ENCODE measurements at regions not wholly inside any gene's neighbourhood (a gene's known extent, or its start where the extent isn't known, plus 50 kb on each side); places are given as distances from the start of the nearest gene placed in this dataset.
"Not testable (repeated sequence)": the region's sequence is repeated elsewhere in the genome, so short reads cannot be mapped to it uniquely, and the experiment has no call there.

- no peaks in the 10 kb centered on the region for H3K4me1 Mint-ChIP-seq
- H3K9me3 Mint-ChIP-seq: no peaks in the 10 kb centered on the region
- ATAC-seq: no peak
- H3K27me3 Mint-ChIP-seq: peaks cover 2% of the 10 kb centered on the region
- no peaks in the 10 kb centered on the region for H3K36me3 Mint-ChIP-seq (ENCODE audit: low read depth)
- no peak for DNase-seq
- no peak overlapping the region for H3K27ac Mint-ChIP-seq
- no peak overlapping the region for H3K4me3 Mint-ChIP-seq
Measured at GRCh38 chr3:3446251-3446650, 266.8 kb upstream of the CRBN start.

DNA sequence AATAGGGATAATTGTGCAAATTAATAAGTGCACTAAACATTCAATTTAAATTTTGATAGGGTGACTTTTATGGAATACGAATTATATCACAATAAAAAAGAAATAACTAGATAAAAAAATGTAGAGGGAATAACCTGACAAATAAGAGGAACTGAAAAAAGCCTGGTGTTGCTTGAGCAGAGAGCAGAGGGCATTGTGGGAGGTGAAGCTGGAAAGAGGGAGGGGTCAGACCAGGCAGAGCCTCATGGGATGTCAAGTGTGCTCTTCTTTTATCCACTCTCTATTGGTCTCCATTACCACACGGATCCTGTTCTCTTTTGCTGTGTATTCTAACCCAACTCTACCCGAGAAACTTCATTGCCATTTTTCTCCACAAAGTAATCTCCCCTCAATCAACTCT, 264.0 kb upstream of the CRBN start:
- H3K9me3 Mint-ChIP-seq: no peaks in the 10 kb centered on the region
- no peaks in the 10 kb centered on the region for H3K4me1 Mint-ChIP-seq
- no peaks in the 10 kb centered on the region for H3K36me3 Mint-ChIP-seq (ENCODE audit: low read depth)
- ATAC-seq (no peak), DNase-seq (no peak)
- H3K27me3 Mint-ChIP-seq: peaks cover 2% of the 10 kb centered on the region
- no peak overlapping the region for H3K27ac Mint-ChIP-seq
- no peak overlapping the region for H3K4me3 Mint-ChIP-seq

DNA sequence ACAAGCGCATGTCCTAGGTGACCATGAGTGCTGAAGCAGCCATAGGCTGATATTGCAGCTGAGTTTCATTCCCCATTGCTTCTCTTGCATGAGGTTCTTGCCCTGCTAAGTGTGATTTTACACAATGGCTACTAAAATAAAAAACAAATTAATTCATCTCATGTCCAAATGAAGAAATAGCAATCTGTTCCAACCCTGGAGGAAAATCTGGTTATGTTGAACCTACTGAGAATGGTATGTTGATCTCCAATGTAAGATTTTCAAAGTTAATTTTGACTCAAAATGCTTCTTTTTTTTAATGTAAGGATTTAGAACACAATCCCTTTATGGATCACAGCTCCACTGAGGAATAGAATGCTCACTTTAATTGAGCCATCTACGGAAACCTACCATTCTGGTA, 254.2 kb upstream of the CRBN start:
- Mint-ChIP-seq H3K36me3 (ENCODE audit: low read depth) (no peaks in the 10 kb centered on the region), H3K4me1 (no peaks in the 10 kb centered on the region), H3K27me3 (no peaks in the 10 kb centered on the region), H3K4me3 (no peak overlapping the region), H3K27ac (no peak overlapping the region), H3K9me3 (no peaks in the 10 kb centered on the region)
- no peak for DNase-seq
- ATAC-seq: no peak

GRCh38 chr3:3429841-3430240, 250.3 kb upstream of the CRBN start:
- Mint-ChIP-seq H3K9me3 (no peaks in the 10 kb centered on the region), H3K27me3 (no peaks in the 10 kb centered on the region), H3K4me1 (no peaks in the 10 kb centered on the region), H3K27ac (no peak overlapping the region), H3K4me3 (no peak overlapping the region), H3K36me3 (ENCODE audit: low read depth) (no peaks in the 10 kb centered on the region)
- DNase-seq (no peak), ATAC-seq (no peak)

DNA sequence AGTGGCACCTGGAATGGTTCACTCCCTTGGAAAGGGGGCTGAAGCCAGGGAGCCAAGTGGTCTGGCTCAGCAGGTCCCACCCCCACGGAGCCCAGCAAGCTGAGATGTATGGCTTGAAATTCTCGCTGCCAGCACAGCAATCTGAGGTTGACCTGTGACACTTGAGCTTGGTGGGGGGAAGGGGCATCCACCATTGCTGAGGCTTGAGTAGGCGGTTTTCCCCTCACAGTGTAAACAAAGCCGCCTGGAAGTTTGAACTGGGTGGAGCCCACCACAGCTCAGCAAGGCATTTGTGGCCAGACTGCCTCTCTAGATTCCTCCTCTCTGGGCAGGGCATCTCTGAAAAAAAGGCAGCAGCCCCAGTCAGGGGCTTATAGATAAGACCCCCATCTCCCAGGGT, 228.2 kb upstream of the CRBN start:
- H3K36me3 Mint-ChIP-seq (ENCODE audit: low read depth); H3K27ac Mint-ChIP-seq; ATAC-seq; H3K4me3 Mint-ChIP-seq; DNase-seq; H3K4me1 Mint-ChIP-seq; H3K27me3 Mint-ChIP-seq: not testable (repeated sequence)
- H3K9me3 Mint-ChIP-seq: peaks cover 25% of the 10 kb centered on the region

DNA sequence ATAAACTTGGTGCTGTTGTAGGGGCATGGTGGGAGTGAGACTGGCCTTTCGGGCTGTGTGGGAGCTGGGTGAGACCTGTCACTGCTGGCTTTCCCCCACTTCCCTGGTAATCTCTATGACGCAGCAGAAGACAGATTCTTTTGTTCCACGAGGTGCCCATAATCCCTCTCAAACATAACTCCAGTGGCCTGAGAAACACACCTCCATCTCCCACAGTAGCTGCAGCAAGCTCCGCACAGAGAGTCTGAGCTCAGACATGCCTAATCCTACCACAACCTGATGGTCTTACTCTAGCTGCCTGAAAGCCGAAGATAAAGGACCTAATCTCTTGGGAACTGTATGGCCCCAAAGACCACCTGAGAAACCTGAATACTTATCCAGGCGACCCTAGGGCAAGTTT, 225.6 kb upstream of the CRBN start:
- Mint-ChIP-seq H3K9me3 (peaks cover 24% of the 10 kb centered on the region), H3K36me3 (ENCODE audit: low read depth) (peaks cover 3% of the 10 kb centered on the region), H3K4me1 (no peaks in the 10 kb centered on the region), H3K27me3 (peaks cover 1% of the 10 kb centered on the region), H3K4me3 (no peak overlapping the region), H3K27ac (no peak overlapping the region)
- ATAC-seq: no peak
- DNase-seq: no peak

- Mint-ChIP-seq H3K4me3 (no peak overlapping the region), H3K36me3 (ENCODE audit: low read depth) (peaks cover 3% of the 10 kb centered on the region), H3K9me3 (peaks cover 26% of the 10 kb centered on the region), H3K27ac (no peak overlapping the region), H3K27me3 (peaks cover 1% of the 10 kb centered on the region), H3K4me1 (no peaks in the 10 kb centered on the region)
- DNase-seq (no peak), ATAC-seq (no peak)
Measured at GRCh38 chr3:3403700-3404099, 224.2 kb upstream of the CRBN start.

DNA sequence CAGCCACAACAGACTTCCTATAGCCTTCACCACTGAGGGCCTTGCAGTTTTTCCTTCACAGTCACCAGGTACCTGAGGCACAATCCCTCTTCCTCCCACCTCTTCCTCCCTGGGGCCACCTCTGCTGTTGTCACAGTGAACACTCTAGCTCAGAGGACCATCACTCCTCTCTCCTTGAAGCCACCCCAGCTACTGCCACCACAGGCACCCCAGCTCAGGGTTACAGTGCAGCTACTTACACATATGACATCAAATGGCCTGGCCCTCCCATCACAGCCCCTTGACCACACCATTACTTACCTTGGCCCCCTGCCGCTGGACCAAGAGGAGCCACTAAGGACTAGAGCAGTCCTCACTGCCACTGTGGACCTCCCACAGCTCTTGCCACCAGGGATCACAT, 213.5 kb upstream of the CRBN start:
- ATAC-seq: no peak
- H3K9me3 Mint-ChIP-seq: peaks cover 4% of the 10 kb centered on the region
- no peaks in the 10 kb centered on the region for H3K27me3 Mint-ChIP-seq
- H3K4me3 Mint-ChIP-seq: no peak overlapping the region
- H3K27ac Mint-ChIP-seq: no peak overlapping the region
- no peaks in the 10 kb centered on the region for H3K4me1 Mint-ChIP-seq
- no peak for DNase-seq
- H3K36me3 Mint-ChIP-seq (ENCODE audit: low read depth): no peaks in the 10 kb centered on the region

DNA sequence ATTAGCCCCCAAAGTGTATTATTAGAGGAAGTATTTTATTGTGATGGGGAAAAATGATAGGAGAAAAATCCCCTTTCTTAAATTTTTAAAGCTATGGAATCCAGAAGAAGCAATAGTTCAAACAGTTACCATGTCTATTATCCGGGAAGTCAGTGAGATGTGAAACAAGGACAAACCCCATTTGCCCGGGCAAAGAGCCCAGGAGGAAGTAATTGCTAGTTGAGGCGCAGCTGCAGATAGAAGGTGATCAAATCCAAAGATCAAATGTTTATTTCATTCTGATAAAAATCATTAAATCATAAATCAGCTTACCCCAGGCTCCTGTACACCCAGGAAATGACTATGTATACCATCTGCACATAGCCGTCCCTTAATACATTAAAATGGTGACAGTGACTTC, 204.0 kb upstream of the CRBN start:
- Mint-ChIP-seq H3K4me3 (no peak overlapping the region), H3K4me1 (no peaks in the 10 kb centered on the region), H3K9me3 (no peaks in the 10 kb centered on the region), H3K27me3 (no peaks in the 10 kb centered on the region), H3K36me3 (ENCODE audit: low read depth) (no peaks in the 10 kb centered on the region), H3K27ac (no peak overlapping the region)
- DNase-seq: no peak
- ATAC-seq: no peak

DNA sequence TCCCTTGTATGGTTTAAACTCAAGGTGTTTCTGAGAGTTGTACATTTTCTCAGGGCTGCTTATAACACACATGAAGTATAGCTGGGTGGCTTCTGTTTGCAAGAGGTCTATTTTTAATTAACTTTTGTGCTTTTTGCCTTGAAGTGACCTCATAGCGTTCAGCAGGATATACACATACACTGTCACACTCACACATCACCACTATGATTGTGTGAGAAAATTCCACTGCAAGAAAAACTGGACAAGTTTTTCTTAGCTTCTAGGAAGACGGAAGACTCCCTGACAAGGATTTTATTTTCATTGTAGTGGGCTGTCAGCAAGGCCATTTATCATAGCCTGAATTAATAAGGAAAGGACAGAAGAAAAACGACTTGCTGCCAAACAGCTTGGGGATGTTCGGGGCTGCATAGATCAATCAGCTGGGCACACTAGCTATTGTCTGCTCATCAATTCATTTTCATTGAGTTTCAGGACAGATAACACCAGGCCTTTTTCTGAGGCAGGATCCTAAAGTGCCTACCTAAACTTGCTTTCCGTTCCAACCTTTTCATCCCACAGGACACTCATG, 192.8 kb upstream of the CRBN start:
- H3K9me3 Mint-ChIP-seq: peaks cover 22% of the 10 kb centered on the region
- H3K27me3 Mint-ChIP-seq: peaks cover 1% of the 10 kb centered on the region
- DNase-seq: no peak
- ATAC-seq: no peak
- peaks cover 2% of the 10 kb centered on the region for H3K36me3 Mint-ChIP-seq (ENCODE audit: low read depth)
- H3K4me1 Mint-ChIP-seq: no peaks in the 10 kb centered on the region
- no peak overlapping the region for H3K4me3 Mint-ChIP-seq
- H3K27ac Mint-ChIP-seq: no peak overlapping the region

- DNase-seq (no peak), ATAC-seq (no peak)
- Mint-ChIP-seq H3K9me3 (no peaks in the 10 kb centered on the region), H3K4me1 (no peaks in the 10 kb centered on the region), H3K36me3 (ENCODE audit: low read depth) (no peaks in the 10 kb centered on the region), H3K27ac (no peak overlapping the region), H3K27me3 (no peaks in the 10 kb centered on the region), H3K4me3 (no peak overlapping the region)
Measured at GRCh38 chr3:3368306-3368705, 188.8 kb upstream of the CRBN start.

- Mint-ChIP-seq H3K27me3 (no peaks in the 10 kb centered on the region), H3K4me3 (no peak overlapping the region), H3K4me1 (no peaks in the 10 kb centered on the region), H3K27ac (no peak overlapping the region), H3K36me3 (ENCODE audit: low read depth) (no peaks in the 10 kb centered on the region), H3K9me3 (no peaks in the 10 kb centered on the region)
- no peak for DNase-seq
- no peak for ATAC-seq
Measured at GRCh38 chr3:3366386-3366785, 186.9 kb upstream of the CRBN start.

DNA sequence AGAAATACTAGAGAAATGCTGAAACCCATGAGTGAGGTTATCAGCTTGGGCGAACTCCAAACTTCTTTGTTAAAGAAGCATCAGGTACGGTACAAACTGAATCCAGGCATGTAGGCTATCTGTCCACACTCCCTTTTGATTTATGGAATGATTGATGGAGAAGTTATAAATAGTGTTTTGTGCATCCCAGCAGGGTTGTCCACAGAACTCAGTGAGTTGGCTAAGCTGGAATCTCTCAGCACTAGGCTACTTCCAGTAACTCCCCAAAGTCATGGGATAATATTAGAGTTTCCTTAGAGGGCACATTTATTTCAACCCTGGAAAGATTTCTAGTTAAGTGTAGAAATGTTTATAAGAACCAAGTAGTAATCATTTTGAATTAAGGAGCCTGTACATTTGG, 186.2 kb upstream of the CRBN start:
- Mint-ChIP-seq H3K4me1 (no peaks in the 10 kb centered on the region), H3K36me3 (ENCODE audit: low read depth) (no peaks in the 10 kb centered on the region), H3K27me3 (no peaks in the 10 kb centered on the region), H3K27ac (no peak overlapping the region), H3K9me3 (no peaks in the 10 kb centered on the region), H3K4me3 (no peak overlapping the region)
- DNase-seq (no peak), ATAC-seq (no peak)

- Mint-ChIP-seq H3K27ac (no peak overlapping the region), H3K4me3 (no peak overlapping the region), H3K4me1 (no peaks in the 10 kb centered on the region), H3K9me3 (no peaks in the 10 kb centered on the region), H3K36me3 (ENCODE audit: low read depth) (no peaks in the 10 kb centered on the region), H3K27me3 (no peaks in the 10 kb centered on the region)
- DNase-seq (no peak), ATAC-seq (no peak)
Measured at GRCh38 chr3:3356846-3357245, 177.4 kb upstream of the CRBN start.

DNA sequence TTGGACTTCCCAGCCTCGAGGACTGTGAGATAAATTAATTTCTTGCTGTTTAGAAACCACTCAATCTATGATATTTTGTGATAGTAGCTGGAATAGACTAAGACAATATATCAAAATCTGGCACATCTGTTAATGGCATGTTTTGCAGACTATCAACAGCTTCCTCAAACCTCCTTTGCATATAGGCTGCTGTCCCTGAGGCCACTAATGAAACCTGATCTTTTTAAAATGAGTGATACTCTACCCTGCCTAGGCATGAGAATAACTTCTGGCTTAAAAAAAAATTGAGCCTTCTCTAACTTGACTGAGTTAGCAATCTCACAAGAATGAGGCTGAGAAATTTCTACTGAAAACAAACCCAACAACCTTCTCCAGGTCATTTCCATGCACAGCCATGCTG, 176.0 kb upstream of the CRBN start:
- DNase-seq (no peak), ATAC-seq (no peak)
- Mint-ChIP-seq H3K36me3 (ENCODE audit: low read depth) (no peaks in the 10 kb centered on the region), H3K27ac (no peak overlapping the region), H3K9me3 (no peaks in the 10 kb centered on the region), H3K4me3 (no peak overlapping the region), H3K4me1 (no peaks in the 10 kb centered on the region), H3K27me3 (no peaks in the 10 kb centered on the region)

- no peak overlapping the region for H3K4me3 Mint-ChIP-seq
- ATAC-seq: no peak
- H3K4me1 Mint-ChIP-seq: no peaks in the 10 kb centered on the region
- H3K9me3 Mint-ChIP-seq: no peaks in the 10 kb centered on the region
- DNase-seq: no peak
- no peak overlapping the region for H3K27ac Mint-ChIP-seq
- H3K36me3 Mint-ChIP-seq (ENCODE audit: low read depth): peaks cover 1% of the 10 kb centered on the region
- no peaks in the 10 kb centered on the region for H3K27me3 Mint-ChIP-seq
Measured at GRCh38 chr3:3353153-3353552, 173.7 kb upstream of the CRBN start.

Data from activated naive CD8-positive, alpha-beta T cell treated with anti-CD3 and anti-CD28 coated beads, Interleukin-2, amount 50 U/mL, for 24 hours (primary cell).